B cell (primary cell): ENCODE measurements at regions not wholly inside any gene's neighbourhood (a gene's known extent, or its start where the extent isn't known, plus 50 kb on each side); places are given as distances from the start of the nearest gene placed in this dataset.

Source experiments
- EZH2 ChIP-seq: IDR thresholded peaks from 2 replicates; pipeline ENCODE4 v1.6.1; 2012; ENCODE audit warnings: borderline replicate concordance, low read depth, mild to moderate bottlenecking, moderate library complexity, low read length; ENCODE audit not compliant: insufficient read depth, poor library complexity, severe bottlenecking
- TF ChIP-seq, protein P1 (sequence below): fragments of 200-600 bp; IDR thresholded peaks from one replicate; pipeline ENCODE4 v1.8.0; 2022; ENCODE audit warnings: antibody characterized with exemption, mild to moderate bottlenecking

DNA sequence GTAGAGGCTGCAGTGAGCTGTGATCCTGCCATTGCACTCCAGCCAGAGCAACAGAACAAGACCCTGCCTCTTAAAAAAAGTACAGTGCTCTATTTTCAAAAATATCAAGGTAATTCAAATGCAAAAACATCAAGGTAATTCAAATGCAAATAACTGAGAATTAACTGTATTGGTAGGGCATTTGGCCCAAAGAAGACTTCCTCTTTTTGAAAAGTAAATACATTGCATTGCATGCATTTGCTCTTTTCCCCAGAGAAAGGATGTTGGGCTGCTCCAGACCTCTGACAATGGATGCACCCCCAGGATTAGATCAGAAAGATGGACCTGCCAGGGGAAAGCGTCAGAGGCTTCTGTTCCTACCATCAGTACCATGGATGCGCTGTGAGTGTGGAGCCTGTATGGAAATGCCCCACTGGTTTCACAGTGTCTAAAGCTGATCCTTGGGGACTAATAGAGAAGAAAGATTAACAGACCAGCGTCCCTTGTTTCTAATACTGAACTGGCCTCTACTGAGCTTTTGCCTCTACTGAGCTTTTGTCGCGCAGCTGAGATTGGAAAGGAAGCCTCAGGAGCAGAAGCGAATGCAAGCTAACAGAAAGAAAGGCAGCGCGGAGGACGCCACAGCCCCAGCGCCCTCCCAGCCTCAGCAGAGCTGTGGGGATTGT lies 93.5 kb upstream of the LYZL2 start:
- TF ChIP-seq, protein P1, sequence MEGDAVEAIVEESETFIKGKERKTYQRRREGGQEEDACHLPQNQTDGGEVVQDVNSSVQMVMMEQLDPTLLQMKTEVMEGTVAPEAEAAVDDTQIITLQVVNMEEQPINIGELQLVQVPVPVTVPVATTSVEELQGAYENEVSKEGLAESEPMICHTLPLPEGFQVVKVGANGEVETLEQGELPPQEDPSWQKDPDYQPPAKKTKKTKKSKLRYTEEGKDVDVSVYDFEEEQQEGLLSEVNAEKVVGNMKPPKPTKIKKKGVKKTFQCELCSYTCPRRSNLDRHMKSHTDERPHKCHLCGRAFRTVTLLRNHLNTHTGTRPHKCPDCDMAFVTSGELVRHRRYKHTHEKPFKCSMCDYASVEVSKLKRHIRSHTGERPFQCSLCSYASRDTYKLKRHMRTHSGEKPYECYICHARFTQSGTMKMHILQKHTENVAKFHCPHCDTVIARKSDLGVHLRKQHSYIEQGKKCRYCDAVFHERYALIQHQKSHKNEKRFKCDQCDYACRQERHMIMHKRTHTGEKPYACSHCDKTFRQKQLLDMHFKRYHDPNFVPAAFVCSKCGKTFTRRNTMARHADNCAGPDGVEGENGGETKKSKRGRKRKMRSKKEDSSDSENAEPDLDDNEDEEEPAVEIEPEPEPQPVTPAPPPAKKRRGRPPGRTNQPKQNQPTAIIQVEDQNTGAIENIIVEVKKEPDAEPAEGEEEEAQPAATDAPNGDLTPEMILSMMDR, result no peak
- TF ChIP-seq EZH2, result no peak
